CD14-positive monocyte (primary cell): ENCODE measurements at regions not wholly inside any gene's neighbourhood (a gene's known extent, or its start where the extent isn't known, plus 50 kb on each side); places are given as distances from the start of the nearest gene placed in this dataset.

Source experiments
- DNase-seq, 3 donors: peaks; one replicate each; pipeline ENCODE4 v3.0.0-alpha.2; 2011 to 2022
- H2AFZ ChIP-seq: 2 replicates; pipeline ENCODE4 v1.6.0; 2012; ENCODE audit warnings: mild to moderate bottlenecking, low read depth, low read length, inconsistent platforms; ENCODE audit not compliant: insufficient read depth, poor library complexity, severe bottlenecking
- H3K27ac ChIP-seq, 2 donors: 1 replicate in 1 of 2; 2 replicates in 1 of 2; pipeline ENCODE4 v1.5.1; 2012 to 2013; ENCODE audit warnings: low read length in 2 of 2, control low read depth in 1 of 2, inconsistent platforms in 1 of 2, low read depth in 1 of 2, mild to moderate bottlenecking in 1 of 2
- H3K27me3 ChIP-seq, 2 donors: one replicate each; pipeline versions ENCODE4 v1.6.0 to v1.6.1; 2011 to 2013; ENCODE audit warnings: low read length in 2 of 2; ENCODE audit not compliant: control insufficient read depth in 2 of 2, insufficient read depth in 2 of 2
- H3K36me3 ChIP-seq, 2 donors: replicated peaks in 1 of 2; 1 replicate in 1 of 2; 2 replicates in 1 of 2; pipeline versions ENCODE4 v1.5.1 to v1.6.1; 2012 to 2013; ENCODE audit warnings: low read length in 2 of 2, control low read depth in 1 of 2, inconsistent platforms in 1 of 2, mild to moderate bottlenecking in 1 of 2; ENCODE audit not compliant: insufficient read depth in 2 of 2, control insufficient read depth in 1 of 2
- H3K4me1 ChIP-seq, 2 donors: 1 replicate in 1 of 2; 2 replicates in 1 of 2; pipeline versions ENCODE4 v1.5.1 to v1.6.1; 2012 to 2013; ENCODE audit warnings: low read length in 2 of 2, control low read depth in 1 of 2, inconsistent platforms in 1 of 2, mild to moderate bottlenecking in 1 of 2, moderate library complexity in 1 of 2; ENCODE audit not compliant: insufficient read depth in 2 of 2, control insufficient read depth in 1 of 2
- H3K4me2 ChIP-seq: replicated peaks from 2 replicates; pipeline ENCODE3; 2012; ENCODE audit warnings: low read length, moderate library complexity, mild to moderate bottlenecking; ENCODE audit not compliant: poor library complexity, severe bottlenecking; ENCODE audit errors: extremely low read depth
- H3K4me3 ChIP-seq, 3 experiments: fragments of 200-600 bp in 1 of 3; sonication (generic) in 1 of 3; replicated peaks in 1 of 3; 1 replicate in 2 of 3; 2 replicates in 1 of 3; pipeline ENCODE4 v1.5.1; 2011 to 2013; ENCODE audit warnings: low read length in 3 of 3, mild to moderate bottlenecking in 3 of 3, control low read depth in 2 of 3, low read depth in 2 of 3, inconsistent platforms in 1 of 3, moderate library complexity in 1 of 3
- H3K79me2 ChIP-seq: 2 replicates; pipeline ENCODE4 v1.6.0; 2012; ENCODE audit warnings: mild to moderate bottlenecking, control low read depth, inconsistent platforms, low read length, moderate library complexity; ENCODE audit not compliant: insufficient read depth
- H3K9ac ChIP-seq: 2 replicates; pipeline ENCODE4 v1.6.0; 2017; ENCODE audit warnings: low read length, mild to moderate bottlenecking; ENCODE audit not compliant: insufficient read depth, poor library complexity, severe bottlenecking
- H3K9me3 ChIP-seq, 2 donors: replicated peaks in 1 of 2; 1 replicate in 1 of 2; 2 replicates in 1 of 2; pipeline versions ENCODE4 v1.5.1 to v1.6.1; 2012 to 2013; ENCODE audit warnings: low read length in 2 of 2, control low read depth in 1 of 2; ENCODE audit not compliant: control insufficient read depth in 1 of 2, insufficient read depth in 1 of 2
- H4K20me1 ChIP-seq: 2 replicates; pipeline ENCODE4 v1.6.0; 2012; ENCODE audit warnings: mild to moderate bottlenecking, low read length, control low read depth, moderate library complexity; ENCODE audit not compliant: insufficient read depth
- H3K27ac Mint-ChIP-seq, 7 donors: one replicate each; pipeline ENCODE4 v1.8.0; 2020; ENCODE audit warnings: mild to moderate bottlenecking in 7 of 7, mixed read lengths in 7 of 7, moderate library complexity in 6 of 7, inconsistent platforms in 2 of 7
- H3K27me3 Mint-ChIP-seq, 3 donors: one replicate each; pipeline ENCODE4 v1.8.0; 2021 to 2022; ENCODE audit warnings: low read depth in 3 of 3, mild to moderate bottlenecking in 3 of 3, mixed read lengths in 3 of 3, moderate library complexity in 3 of 3, inconsistent platforms in 1 of 3
- H3K36me3 Mint-ChIP-seq, 2 donors: one replicate each; pipeline ENCODE4 v1.8.0; 2020; ENCODE audit warnings: mixed read lengths in 2 of 2, inconsistent platforms in 1 of 2, mild to moderate bottlenecking in 1 of 2
- H3K4me1 Mint-ChIP-seq: one replicate; pipeline ENCODE4 v1.8.0; 2020; ENCODE audit warnings: mild to moderate bottlenecking, mixed read lengths
- H3K4me3 Mint-ChIP-seq, 2 donors: one replicate each; pipeline ENCODE4 v1.8.0; 2020; ENCODE audit warnings: mild to moderate bottlenecking in 2 of 2, mixed read lengths in 2 of 2, moderate library complexity in 1 of 2
- H3K9me3 Mint-ChIP-seq, 7 donors: one replicate each; pipeline ENCODE4 v1.8.0; 2020 to 2022; ENCODE audit warnings: mixed read lengths in 7 of 7, mild to moderate bottlenecking in 6 of 7, moderate library complexity in 6 of 7, inconsistent platforms in 2 of 7
- CTCF ChIP-seq: fragments of 200-600 bp; IDR thresholded peaks from one replicate; pipeline ENCODE4 v1.8.0; 2022; ENCODE audit warnings: antibody characterized with exemption, mild to moderate bottlenecking
- WGBS: methylation state at CpG from one replicate; pipeline ENCODE4 v1.1.5; 2013; ENCODE audit warnings: missing lambda C conversion rate; ENCODE audit not compliant: insufficient coverage; 5-methylcytosine and 5-hydroxymethylcytosine counted together
- intact Hi-C, 2 donors: fragments of 100-400 bp; cut with micrococcal nuclease; formaldehyde crosslinking; loops; one replicate each; pipeline versions ENCODE4 v1.15.0 to v1.15.1; 2023

GRCh38 chr12:74963304-74963703, 246.3 kb downstream of the KCNC2 start:
- Mint-ChIP-seq H3K27ac (no peak overlapping the region), H3K4me1 (no peaks in the 10 kb centered on the region), H3K4me3 (no peak overlapping the region), H3K36me3 (no peaks in the 10 kb centered on the region), H3K9me3 (peaks cover 0 to 4% (median 0%) of the 10 kb centered on the region in 7 donors), H3K27me3 (peaks cover 0 to 1% (median 0%) of the 10 kb centered on the region in 3 donors)
- TF ChIP-seq CTCF: no peak
- no peak overlapping the region for H3K9ac ChIP-seq
- H3K9me3 ChIP-seq: no peaks in the 10 kb centered on the region
- H2AFZ ChIP-seq: no peak overlapping the region
- H3K36me3 ChIP-seq: no peaks in the 10 kb centered on the region
- H3K27ac ChIP-seq: no peak overlapping the region
- intact Hi-C loops: no loop called here
- WGBS: no CpG with 5 or more reads among the region's 1 CpG
- H3K4me3 ChIP-seq: no peak overlapping the region
- H4K20me1 ChIP-seq: no peaks in the 10 kb centered on the region
- no peaks in the 10 kb centered on the region for H3K4me1 ChIP-seq
- H3K27me3 ChIP-seq: no peaks in the 10 kb centered on the region
- no peak overlapping the region for H3K4me2 ChIP-seq
- no peak for DNase-seq
- no peaks in the 10 kb centered on the region for H3K79me2 ChIP-seq

GRCh38 chr12:74963867-74964331, 245.7 kb downstream of the KCNC2 start:
- Histone ChIP-seq H3K36me3 (no peaks in the 10 kb centered on the region), H4K20me1 (no peaks in the 10 kb centered on the region), H3K27me3 (no peaks in the 10 kb centered on the region), H3K4me3 (no peak overlapping the region), H3K27ac (no peak overlapping the region), H3K9ac (no peak overlapping the region), H2AFZ (no peak overlapping the region), H3K4me1 (no peaks in the 10 kb centered on the region), H3K9me3 (no peaks in the 10 kb centered on the region), H3K79me2 (no peaks in the 10 kb centered on the region), H3K4me2 (no peak overlapping the region)
- Mint-ChIP-seq H3K4me3 (no peak overlapping the region), H3K4me1 (no peaks in the 10 kb centered on the region), H3K27me3 (peaks cover 0 to 1% (median 0%) of the 10 kb centered on the region in 3 donors), H3K27ac (no peak overlapping the region), H3K9me3 (peaks cover 0 to 2% (median 0%) of the 10 kb centered on the region in 7 donors), H3K36me3 (no peaks in the 10 kb centered on the region)
- TF ChIP-seq CTCF: no peak
- DNase-seq: no peak
- intact Hi-C loops: no loop called here
- WGBS: no CpG with 5 or more reads among the region's 5 CpGs
